ENCODE measurements at regions not wholly inside any gene's neighbourhood (a gene's known extent, or its start where the extent isn't known, plus 50 kb on each side); places are given as distances from the start of the nearest gene placed in this dataset.

DNA sequence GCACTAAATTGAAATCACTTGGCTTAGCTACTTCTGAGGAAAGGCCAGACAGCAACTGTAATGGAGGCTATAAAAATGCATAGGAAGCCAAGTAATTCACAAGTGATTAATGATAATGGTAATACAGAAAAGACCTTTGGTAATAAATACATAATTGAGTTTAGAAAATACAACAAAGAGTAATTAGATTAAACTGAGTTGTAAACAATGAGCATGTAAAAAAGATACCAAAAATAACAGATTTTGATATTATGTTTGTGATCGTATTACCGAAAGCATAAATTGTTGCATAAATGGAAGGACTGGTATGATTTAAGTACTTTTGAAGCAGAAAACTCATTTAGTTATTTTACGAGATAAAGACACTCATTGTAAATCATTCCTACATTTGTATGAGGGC lies 556.7 kb upstream of the TMPRSS15 start:
- Histone ChIP-seq H3K9ac (ENCODE audit: insufficient read depth in 1 of 2, low read depth in 2 of 2, low read length in 2 of 2) (no peak overlapping the region), H3K27me3 (ENCODE audit: control insufficient read depth in 2 of 2, insufficient read depth in 2 of 2, low read length in 2 of 2) (no peaks in the 10 kb centered on the region), H3K27ac (ENCODE audit: extremely low read depth, low read depth, low read length) (no peak overlapping the region), H3K9me3 (replicated peaks; ENCODE audit: control insufficient read depth, insufficient read depth, low read depth, low read length) (no peaks in the 10 kb centered on the region), H4K20me1 (replicated peaks; ENCODE audit: control insufficient read depth, insufficient read depth, low read length) (no peaks in the 10 kb centered on the region), H3K9me1 (ENCODE audit: control insufficient read depth, insufficient read depth, low read length) (no peaks in the 10 kb centered on the region), H3K79me2 (ENCODE audit: control insufficient read depth, insufficient read depth, low read length) (no peaks in the 10 kb centered on the region), H3K4me1 (replicated peaks in 1 of 2; ENCODE audit: control insufficient read depth in 2 of 2, insufficient read depth in 2 of 2, low read length in 2 of 2) (no peaks in the 10 kb centered on the region), H3K4me3 (no peak overlapping the region), H3K36me3 (ENCODE audit: control insufficient read depth, insufficient read depth, low read length) (no peaks in the 10 kb centered on the region), H3K4me2 (ENCODE audit: insufficient read depth, low read length) (no peak overlapping the region), H2AFZ (ENCODE audit: low read depth, low read length) (no peak overlapping the region)
- ChIA-PET POLR2A (no interaction called here), CTCF (ENCODE audit: low intra/inter-chr PET ratio) (no interaction called here)
- FAIRE-seq = no peak
- DNase-seq (ENCODE audit: extremely low read depth in 1 of 4, low spot score in 3 of 4) = no peak
- in situ Hi-C loops (cut with MboI) (no loop called here), intact Hi-C loops (cut with micrococcal nuclease) (no loop called here)
- ATAC-seq = no peak
- WGBS (ENCODE audit: insufficient coverage, low coverage, missing lambda C conversion rate) = 0% methylated on average over 3 of the region's 3 CpGs
- BruUV-seq (replicated peaks) = no TSS peak
- TF ChIP-seq KHSRP (IDR thresholded peaks at IDR 0.05) = no peak
- TF ChIP-seq PTRF (tag; IDR thresholded peaks at IDR 0.05) = no peak
- TF ChIP-seq CREM (IDR thresholded peaks at IDR 0.05; ENCODE audit: low read depth) = no peak
- TF ChIP-seq SRF (CRISPR knock-in tag; IDR thresholded peaks at IDR 0.05) = no peak
- no peak for TF ChIP-seq ASH1L (IDR thresholded peaks at IDR 0.05; ENCODE audit: borderline replicate concordance, low read depth, partially characterized antibody)
- TF ChIP-seq ZNF583 (CRISPR knock-in tag; IDR thresholded peaks at IDR 0.05) = no peak
- no peak for TF ChIP-seq HNRNPUL1 (IDR thresholded peaks at IDR 0.05; ENCODE audit: low read length)
- no peak for TF ChIP-seq ZNF830 (CRISPR knock-in tag; IDR thresholded peaks at IDR 0.05)

DNA sequence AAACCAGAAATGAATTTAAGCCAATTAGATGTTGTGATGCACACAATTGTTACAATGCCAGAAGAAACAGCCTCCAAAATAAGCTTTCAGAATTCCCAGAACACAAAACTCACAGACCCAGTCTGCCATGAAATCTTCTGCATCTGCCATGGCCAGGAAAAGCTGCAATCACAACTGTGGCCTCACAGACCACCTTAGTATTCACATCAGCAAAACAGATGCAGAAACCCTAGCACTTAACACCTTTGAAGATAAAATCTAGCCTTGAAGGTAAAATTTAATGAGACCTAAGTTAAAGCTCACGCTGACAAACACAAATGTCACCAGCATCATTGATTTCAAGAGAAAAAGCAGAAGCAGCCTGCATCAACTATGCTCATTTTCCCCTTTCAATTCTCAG lies 566.8 kb upstream of the TMPRSS15 start:
- BruUV-seq (replicated peaks) = no TSS peak
- no peaks in the 10 kb centered on the region for H3K27me3 ChIP-seq (ENCODE audit: control insufficient read depth in 2 of 2, insufficient read depth in 2 of 2, low read length in 2 of 2)
- intact Hi-C loops (cut with micrococcal nuclease) = no loop called here
- H3K4me2 ChIP-seq (ENCODE audit: insufficient read depth, low read length) = no peak overlapping the region
- ChIA-PET POLR2A (no interaction called here), CTCF (ENCODE audit: low intra/inter-chr PET ratio) (no interaction called here)
- no peak overlapping the region for H3K9ac ChIP-seq (ENCODE audit: insufficient read depth in 1 of 2, low read depth in 2 of 2, low read length in 2 of 2)
- no peaks in the 10 kb centered on the region for H3K36me3 ChIP-seq (ENCODE audit: control insufficient read depth, insufficient read depth, low read length)
- no peak overlapping the region for H2AFZ ChIP-seq (ENCODE audit: low read depth, low read length)
- FAIRE-seq = no peak
- no peaks in the 10 kb centered on the region for H3K4me1 ChIP-seq (replicated peaks in 1 of 2; ENCODE audit: control insufficient read depth in 2 of 2, insufficient read depth in 2 of 2, low read length in 2 of 2)
- no peak for DNase-seq (ENCODE audit: extremely low read depth in 1 of 4, low spot score in 3 of 4)
- H3K9me3 ChIP-seq (replicated peaks; ENCODE audit: control insufficient read depth, insufficient read depth, low read depth, low read length) = no peaks in the 10 kb centered on the region
- no peak for ATAC-seq
- no peak overlapping the region for H3K4me3 ChIP-seq
- H3K9me1 ChIP-seq (ENCODE audit: control insufficient read depth, insufficient read depth, low read length) = no peaks in the 10 kb centered on the region
- no peaks in the 10 kb centered on the region for H3K79me2 ChIP-seq (ENCODE audit: control insufficient read depth, insufficient read depth, low read length)
- WGBS (ENCODE audit: insufficient coverage, low coverage, missing lambda C conversion rate) = 0% methylated on average over 1 of the region's 1 CpG
- no peak for TF ChIP-seq MYBL2 (IDR thresholded peaks at IDR 0.05; ENCODE audit: low read depth)
- TF ChIP-seq MYBL2 (CRISPR knock-in tag; IDR thresholded peaks at IDR 0.05; ENCODE audit: borderline replicate concordance) = no peak
- no peak for TF ChIP-seq ZNF764 (CRISPR knock-in tag; IDR thresholded peaks at IDR 0.05; ENCODE audit: low read depth)
- TF ChIP-seq ERF (CRISPR knock-in tag; IDR thresholded peaks at IDR 0.05) = no peak
- no peak for TF ChIP-seq ZNF518B (CRISPR knock-in tag; IDR thresholded peaks at IDR 0.05)
- no peak overlapping the region for H3K27ac ChIP-seq (ENCODE audit: extremely low read depth, low read depth, low read length)
- in situ Hi-C loops (cut with MboI) = no loop called here
- H4K20me1 ChIP-seq (replicated peaks; ENCODE audit: control insufficient read depth, insufficient read depth, low read length) = no peaks in the 10 kb centered on the region

Measured in K562 (cell line).